GM12878 (cell line): ENCODE measurements at regions not wholly inside any gene's neighbourhood (a gene's known extent, or its start where the extent isn't known, plus 50 kb on each side); places are given as distances from the start of the nearest gene placed in this dataset.

Experiments used
- ATF2 ChIP-seq: IDR thresholded peaks from 2 replicates; pipeline ENCODE4 v1.6.1; 2012; ENCODE audit warnings: low read length, inconsistent platforms
- NFYB ChIP-seq: IDR thresholded peaks from 2 replicates; pipeline ENCODE4 v1.6.1; 2011; ENCODE audit warnings: low read depth, mild to moderate bottlenecking, low read length, improper control_type of control experiment, moderate library complexity; ENCODE audit not compliant: insufficient read depth
- PML ChIP-seq: IDR thresholded peaks from 2 replicates; pipeline ENCODE4 v1.6.1; 2012; ENCODE audit warnings: low read length, inconsistent platforms
- POLR2A ChIP-seq: IDR thresholded peaks from 2 replicates; pipeline ENCODE4 v1.6.1; 2011; ENCODE audit warnings: low read depth, mild to moderate bottlenecking, low read length
- POLR2AphosphoS5 ChIP-seq: IDR thresholded peaks from 2 replicates; pipeline ENCODE4 v1.6.1; 2011; ENCODE audit warnings: mild to moderate bottlenecking, low read length, inconsistent platforms
- RFX5 ChIP-seq: IDR thresholded peaks from 2 replicates; pipeline ENCODE4 v1.6.1; 2011; ENCODE audit warnings: low read depth, low read length, improper control_type of control experiment
- ZNF24 ChIP-seq: fragments of 450-650 bp; IDR thresholded peaks from 2 replicates; pipeline ENCODE4 v1.6.1; 2017; ENCODE audit warnings: antibody characterized with exemption, mild to moderate bottlenecking
- TF ChIP-seq, protein P1 (sequence below), 3 experiments: IDR thresholded peaks in 2 of 3; conservative IDR thresholded peaks in 1 of 3; 2 replicates each; pipeline ENCODE4 v1.5.1; 2011; ENCODE audit warnings: low read depth in 3 of 3, low read length in 3 of 3, mild to moderate bottlenecking in 3 of 3, control low read depth in 2 of 3, moderate library complexity in 2 of 3, inconsistent platforms in 1 of 3, mixed read lengths in 1 of 3; ENCODE audit not compliant: control insufficient read depth in 2 of 3, insufficient read depth in 1 of 3; ENCODE audit errors: extremely low read depth in 1 of 3

DNA sequence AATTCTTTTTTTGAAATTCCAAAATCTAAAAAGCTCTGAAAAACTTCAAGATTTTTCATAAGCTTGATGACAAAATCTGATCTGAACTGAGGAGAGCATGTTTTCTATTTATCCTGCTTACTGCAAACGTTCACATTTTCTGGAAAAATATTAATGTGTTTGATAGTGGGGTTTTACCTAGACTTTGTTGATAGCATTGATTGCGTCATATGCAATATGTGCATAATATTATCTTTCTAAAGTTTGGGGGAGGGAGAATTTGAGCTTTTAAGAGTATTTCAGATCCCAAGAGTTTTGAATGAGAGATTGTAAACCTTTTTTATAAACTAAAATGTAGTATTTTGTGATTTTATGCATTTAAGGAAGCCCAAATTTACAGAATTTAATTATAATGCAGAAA lies 62.8 kb upstream of the CDH6 start:
- TF ChIP-seq, protein P1, sequence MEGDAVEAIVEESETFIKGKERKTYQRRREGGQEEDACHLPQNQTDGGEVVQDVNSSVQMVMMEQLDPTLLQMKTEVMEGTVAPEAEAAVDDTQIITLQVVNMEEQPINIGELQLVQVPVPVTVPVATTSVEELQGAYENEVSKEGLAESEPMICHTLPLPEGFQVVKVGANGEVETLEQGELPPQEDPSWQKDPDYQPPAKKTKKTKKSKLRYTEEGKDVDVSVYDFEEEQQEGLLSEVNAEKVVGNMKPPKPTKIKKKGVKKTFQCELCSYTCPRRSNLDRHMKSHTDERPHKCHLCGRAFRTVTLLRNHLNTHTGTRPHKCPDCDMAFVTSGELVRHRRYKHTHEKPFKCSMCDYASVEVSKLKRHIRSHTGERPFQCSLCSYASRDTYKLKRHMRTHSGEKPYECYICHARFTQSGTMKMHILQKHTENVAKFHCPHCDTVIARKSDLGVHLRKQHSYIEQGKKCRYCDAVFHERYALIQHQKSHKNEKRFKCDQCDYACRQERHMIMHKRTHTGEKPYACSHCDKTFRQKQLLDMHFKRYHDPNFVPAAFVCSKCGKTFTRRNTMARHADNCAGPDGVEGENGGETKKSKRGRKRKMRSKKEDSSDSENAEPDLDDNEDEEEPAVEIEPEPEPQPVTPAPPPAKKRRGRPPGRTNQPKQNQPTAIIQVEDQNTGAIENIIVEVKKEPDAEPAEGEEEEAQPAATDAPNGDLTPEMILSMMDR (IDR thresholded peaks at IDR 0.05 in 2 of 3, conservative IDR thresholded peaks at IDR 0.05 in 1 of 3; ENCODE audit: control insufficient read depth in 2 of 3, extremely low read depth in 1 of 3, insufficient read depth in 1 of 3, low read depth in 3 of 3, low read length in 3 of 3) = no peak
- no peak for TF ChIP-seq PML
- TF ChIP-seq NFYB = no peak
- TF ChIP-seq POLR2A = no peak
- no peak for TF ChIP-seq POLR2AphosphoS5
- TF ChIP-seq ATF2 = no peak
- TF ChIP-seq ZNF24 = no peak
- TF ChIP-seq RFX5 = no peak
